ENCODE measurements at regions not wholly inside any gene's neighbourhood (a gene's known extent, or its start where the extent isn't known, plus 50 kb on each side); places are given as distances from the start of the nearest gene placed in this dataset.

DNA sequence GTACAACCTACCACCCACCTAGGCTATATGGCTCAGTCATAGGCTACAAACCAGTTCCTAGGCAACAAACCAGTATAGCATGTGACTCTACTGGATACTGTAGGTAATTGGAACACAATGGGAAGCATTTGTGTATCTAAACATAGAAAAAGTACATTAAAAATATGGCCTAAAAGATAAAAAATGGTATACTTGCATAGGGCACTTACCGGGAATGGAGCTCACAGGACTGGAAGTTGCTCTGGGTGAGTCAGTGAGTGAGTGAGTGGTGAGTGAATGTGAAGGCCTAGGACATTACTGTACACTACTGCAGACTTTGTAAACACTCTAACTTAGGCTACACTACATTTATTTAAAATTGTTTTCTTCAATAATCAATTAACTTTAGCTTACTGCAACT lies 139.2 kb upstream of the RBPJ start:
- TF ChIP-seq, protein P1, sequence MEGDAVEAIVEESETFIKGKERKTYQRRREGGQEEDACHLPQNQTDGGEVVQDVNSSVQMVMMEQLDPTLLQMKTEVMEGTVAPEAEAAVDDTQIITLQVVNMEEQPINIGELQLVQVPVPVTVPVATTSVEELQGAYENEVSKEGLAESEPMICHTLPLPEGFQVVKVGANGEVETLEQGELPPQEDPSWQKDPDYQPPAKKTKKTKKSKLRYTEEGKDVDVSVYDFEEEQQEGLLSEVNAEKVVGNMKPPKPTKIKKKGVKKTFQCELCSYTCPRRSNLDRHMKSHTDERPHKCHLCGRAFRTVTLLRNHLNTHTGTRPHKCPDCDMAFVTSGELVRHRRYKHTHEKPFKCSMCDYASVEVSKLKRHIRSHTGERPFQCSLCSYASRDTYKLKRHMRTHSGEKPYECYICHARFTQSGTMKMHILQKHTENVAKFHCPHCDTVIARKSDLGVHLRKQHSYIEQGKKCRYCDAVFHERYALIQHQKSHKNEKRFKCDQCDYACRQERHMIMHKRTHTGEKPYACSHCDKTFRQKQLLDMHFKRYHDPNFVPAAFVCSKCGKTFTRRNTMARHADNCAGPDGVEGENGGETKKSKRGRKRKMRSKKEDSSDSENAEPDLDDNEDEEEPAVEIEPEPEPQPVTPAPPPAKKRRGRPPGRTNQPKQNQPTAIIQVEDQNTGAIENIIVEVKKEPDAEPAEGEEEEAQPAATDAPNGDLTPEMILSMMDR (IDR thresholded peaks at IDR 0.05; ENCODE audit: low read depth, low read length, missing control alignments): no peak
- DNase-seq (ENCODE audit: low read depth): no peak
- H3K4me3 ChIP-seq (ENCODE audit: low read depth, low read length): no peak overlapping the region
- in situ Hi-C loops (cut with HindIII; ENCODE audit: low sequenced_read_pairs): no loop called here

DNA sequence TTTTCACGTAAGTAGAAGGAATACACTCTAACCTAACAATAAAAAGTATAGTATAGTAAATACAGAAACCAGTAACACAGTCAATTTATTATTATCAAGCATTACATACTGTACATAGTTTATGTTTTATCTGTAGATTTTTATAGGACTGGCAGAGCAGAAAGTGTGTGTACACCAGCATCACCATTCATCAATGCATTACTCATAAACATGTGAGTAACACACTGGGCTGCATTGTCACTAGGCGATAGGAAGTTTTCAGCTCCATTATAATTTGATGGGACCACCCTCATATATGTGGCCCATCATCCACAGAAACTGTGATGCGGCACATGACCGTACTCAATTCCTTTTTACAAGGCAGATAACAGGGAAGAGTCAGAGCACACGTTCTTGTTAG lies 137.8 kb upstream of the RBPJ start:
- TF ChIP-seq, protein P1 (IDR thresholded peaks at IDR 0.05; ENCODE audit: low read depth, low read length, missing control alignments): no peak
- in situ Hi-C loops (cut with HindIII; ENCODE audit: low sequenced_read_pairs): no loop called here
- DNase-seq (ENCODE audit: low read depth): no peak
- no peak overlapping the region for H3K4me3 ChIP-seq (ENCODE audit: low read depth, low read length)

DNA sequence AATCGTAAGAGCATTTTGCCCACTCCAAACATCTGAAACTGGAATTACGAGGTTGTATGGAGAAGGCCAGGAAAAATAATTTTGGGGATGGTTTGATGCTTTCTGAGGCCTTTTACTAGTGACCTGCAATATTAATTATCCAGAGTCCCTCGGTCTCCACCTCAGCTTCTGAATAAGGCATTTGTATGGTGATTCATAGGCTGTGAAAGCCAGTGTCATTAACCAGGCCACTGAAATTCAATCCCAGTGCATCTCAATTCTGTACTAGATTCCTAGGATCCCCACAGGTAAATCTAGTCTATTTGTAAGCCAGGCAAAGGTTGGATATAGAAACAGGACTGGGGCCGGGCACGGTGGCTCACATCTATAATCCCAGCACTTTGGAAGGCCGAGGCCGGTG lies 135.4 kb upstream of the RBPJ start:
- no peak for DNase-seq (ENCODE audit: low read depth)
- in situ Hi-C loops (cut with HindIII; ENCODE audit: low sequenced_read_pairs): no loop called here
- no peak overlapping the region for H3K4me3 ChIP-seq (ENCODE audit: low read depth, low read length)
- TF ChIP-seq, protein P1 (IDR thresholded peaks at IDR 0.05; ENCODE audit: low read depth, low read length, missing control alignments): no peak

DNA sequence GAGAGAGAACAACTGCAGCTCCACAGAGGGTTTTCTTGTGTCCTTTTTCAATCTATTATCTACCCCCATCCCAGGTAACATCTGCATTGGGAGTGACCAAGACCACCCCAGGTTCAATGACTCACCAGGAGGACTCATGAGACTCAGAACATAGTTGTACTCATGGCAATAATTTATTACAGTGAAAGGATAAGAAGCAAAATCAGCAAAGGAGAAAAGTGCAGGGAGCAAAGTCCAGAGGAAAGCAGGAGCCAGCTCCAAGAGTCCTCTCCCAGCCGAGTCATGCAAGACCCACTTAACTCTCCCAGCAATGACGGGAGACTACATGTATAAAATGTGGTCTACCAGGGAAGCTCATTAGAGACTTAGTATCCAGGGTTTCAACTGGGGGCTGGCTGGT lies 129.5 kb upstream of the RBPJ start:
- no peak for DNase-seq (ENCODE audit: low read depth)
- in situ Hi-C loops (cut with HindIII; ENCODE audit: low sequenced_read_pairs): no loop called here
- TF ChIP-seq, protein P1 (IDR thresholded peaks at IDR 0.05; ENCODE audit: low read depth, low read length, missing control alignments): no peak
- H3K4me3 ChIP-seq (ENCODE audit: low read depth, low read length): no peak overlapping the region

DNA sequence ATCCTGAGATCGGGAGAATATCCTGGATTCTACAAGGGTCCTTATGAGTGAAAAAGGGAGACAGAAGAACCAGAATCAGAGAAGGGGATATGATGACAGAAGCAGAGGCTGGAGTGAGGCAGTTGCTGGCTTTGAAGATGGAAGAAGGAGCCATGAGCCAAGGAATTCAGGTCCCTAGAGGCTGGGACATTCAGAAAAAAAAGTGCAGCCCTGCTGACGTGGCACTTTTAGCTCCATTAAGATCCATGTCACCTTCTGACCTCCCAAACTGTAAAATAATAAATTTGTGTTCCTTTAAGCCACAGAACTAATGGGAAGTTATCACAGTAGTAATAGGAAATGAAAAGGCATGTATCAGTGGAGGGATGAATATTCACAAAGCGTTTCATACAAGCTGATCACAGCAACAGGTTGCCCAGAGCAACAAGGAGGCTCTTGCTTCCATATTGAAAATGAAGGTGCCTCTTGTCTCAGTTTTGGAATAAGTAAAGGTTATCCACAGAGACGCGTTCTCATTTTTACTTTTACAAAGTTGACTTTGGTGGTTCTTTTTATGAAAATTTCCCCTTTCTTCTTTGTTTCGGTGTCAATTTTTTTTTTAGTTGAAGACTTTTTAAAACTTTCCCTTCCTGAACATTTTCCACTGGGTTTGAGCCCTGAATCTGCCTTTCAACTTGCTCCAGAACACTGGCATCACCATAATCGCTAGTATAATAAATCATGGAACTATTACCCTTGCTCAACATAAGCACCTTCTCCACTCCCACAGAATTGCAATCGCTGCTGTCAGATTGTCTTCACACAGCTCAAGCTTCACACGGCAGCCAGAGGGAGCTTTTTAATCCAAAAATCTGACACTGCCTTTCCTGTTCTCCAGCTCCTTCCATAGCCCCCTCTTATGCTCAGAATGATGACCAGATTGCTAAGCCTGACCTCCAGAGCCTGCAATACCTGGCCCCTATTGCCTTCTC lies 127.6 kb upstream of the RBPJ start:
- TF ChIP-seq, protein P1 (IDR thresholded peaks at IDR 0.05; ENCODE audit: low read depth, low read length, missing control alignments): no peak
- DNase-seq (ENCODE audit: low read depth): no peak
- in situ Hi-C loops (cut with HindIII; ENCODE audit: low sequenced_read_pairs): no loop called here
- H3K4me3 ChIP-seq (ENCODE audit: low read depth, low read length): no peak overlapping the region

DNA sequence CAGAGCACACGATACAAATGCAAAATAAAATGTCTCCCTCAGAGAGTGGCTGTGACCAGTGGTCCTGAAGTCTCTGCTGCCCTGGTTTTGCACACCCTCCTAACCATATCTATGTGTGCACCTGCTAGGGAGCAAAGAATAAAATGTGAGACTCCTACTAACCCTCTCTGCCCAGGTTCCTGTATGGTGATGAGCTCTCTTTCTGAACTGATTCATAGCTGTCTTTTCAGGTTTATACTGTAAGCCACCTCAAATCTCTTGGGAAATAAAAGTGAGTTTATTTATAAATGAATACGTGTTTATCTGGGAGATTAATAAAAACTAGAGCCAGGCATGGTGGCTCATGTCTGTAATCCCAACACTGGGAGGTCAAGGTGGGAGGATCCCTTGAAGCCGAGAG lies 126.0 kb upstream of the RBPJ start:
- TF ChIP-seq, protein P1 (IDR thresholded peaks at IDR 0.05; ENCODE audit: low read depth, low read length, missing control alignments): no peak
- no peak overlapping the region for H3K4me3 ChIP-seq (ENCODE audit: low read depth, low read length)
- in situ Hi-C loops (cut with HindIII; ENCODE audit: low sequenced_read_pairs): no loop called here
- no peak for DNase-seq (ENCODE audit: low read depth)
